Amygdala (tissue), 56 donors: ENCODE measurements at regions not wholly inside any gene's neighbourhood (a gene's known extent, or its start where the extent isn't known, plus 50 kb on each side); places are given as distances from the start of the nearest gene placed in this dataset.
"Not testable (repeated sequence)": the region's sequence is repeated elsewhere in the genome, so short reads cannot be mapped to it uniquely, and the experiment has no call there.

Source experiments
- DNase-seq, 56 donors: peaks; one replicate each; lab custom pipeline; 2025; lab: John Stamatoyannopoulos, UW

- peak in 53 of 56 donors; percentile 23 to 90 (median 74) for DNase-seq
Observed at GRCh38 chr7:149714081-149714909, 59.1 kb downstream of the ZNF467 start.

- no peak for DNase-seq
Observed at GRCh38 chr7:149713731-149714068, 59.7 kb downstream of the ZNF467 start.

DNA sequence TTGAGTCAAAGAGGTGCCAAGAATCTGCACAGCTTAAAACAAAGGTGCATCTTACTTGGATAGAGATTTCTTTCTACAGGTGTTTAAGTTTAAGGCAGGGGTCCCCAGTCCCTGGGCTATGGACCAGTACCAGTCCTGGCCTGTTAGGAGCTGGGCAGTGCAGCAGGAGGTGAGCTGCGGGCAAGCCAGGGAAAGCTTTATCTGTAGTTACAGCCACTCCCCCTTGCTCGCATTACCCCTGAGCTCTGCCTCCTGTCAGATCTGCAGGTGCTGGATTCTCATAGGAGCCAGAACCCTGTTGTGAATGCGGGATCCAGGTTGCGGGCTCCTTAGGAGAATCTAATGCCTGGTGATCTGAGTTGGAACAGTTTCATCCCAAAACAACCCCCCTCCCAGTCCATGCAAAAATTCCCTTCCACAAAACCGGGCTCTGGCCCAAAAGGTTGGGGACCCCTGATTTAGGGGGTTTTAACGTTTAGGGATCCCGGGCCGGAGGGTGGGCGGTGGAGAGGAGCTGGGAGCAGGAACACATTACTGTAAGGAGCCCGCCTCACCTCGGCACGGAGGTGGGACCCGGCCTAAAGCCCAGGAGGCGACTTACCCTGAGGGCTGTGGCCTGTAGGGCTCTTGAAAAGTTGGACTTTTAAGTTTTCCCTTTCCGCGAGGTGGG, 60.2 kb downstream of the ZNF467 start:
- DNase-seq = no peak

DNA sequence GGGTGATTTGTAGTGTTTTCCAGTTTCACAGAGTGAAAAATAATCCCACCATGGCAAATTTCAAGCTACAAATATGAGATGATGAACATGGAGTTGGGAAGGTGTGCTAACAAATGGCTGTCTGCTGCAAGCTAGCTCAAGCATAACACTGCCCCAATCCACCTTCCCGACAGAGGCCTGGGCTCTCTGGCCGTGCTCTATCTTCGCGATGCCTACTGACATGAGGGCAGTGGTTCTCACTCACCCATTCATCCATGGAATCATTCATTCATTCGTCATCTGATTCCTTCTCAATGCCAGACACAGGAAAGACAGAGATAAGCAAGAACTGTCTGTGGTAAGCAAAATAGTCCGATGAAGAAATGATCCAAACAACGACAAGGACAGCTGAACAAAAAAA, 65.4 kb downstream of the ZNF467 start:
- no peak for DNase-seq

DNA sequence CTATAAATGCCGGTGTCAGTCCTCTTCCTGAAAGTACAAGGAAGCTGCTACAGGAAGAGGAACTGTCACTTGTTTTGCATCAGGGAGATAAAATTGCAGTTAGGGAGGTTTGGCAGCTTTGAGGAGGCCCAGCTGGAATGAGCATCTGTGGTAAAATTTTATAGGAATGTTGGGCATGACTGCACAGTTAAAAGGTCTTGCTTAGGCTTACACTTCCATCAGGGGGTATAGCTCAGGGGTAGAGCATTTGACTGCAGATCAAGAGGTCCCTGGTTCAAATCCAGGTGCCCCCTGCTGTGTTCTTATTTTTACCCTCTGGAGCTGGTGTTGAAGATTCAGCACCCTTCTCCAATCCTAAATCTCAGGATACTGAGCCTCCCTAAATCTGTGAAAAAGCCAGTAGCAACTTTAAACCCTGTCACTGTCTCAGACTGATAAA, 65.9 kb downstream of the ZNF467 start:
- no peak for DNase-seq

DNA sequence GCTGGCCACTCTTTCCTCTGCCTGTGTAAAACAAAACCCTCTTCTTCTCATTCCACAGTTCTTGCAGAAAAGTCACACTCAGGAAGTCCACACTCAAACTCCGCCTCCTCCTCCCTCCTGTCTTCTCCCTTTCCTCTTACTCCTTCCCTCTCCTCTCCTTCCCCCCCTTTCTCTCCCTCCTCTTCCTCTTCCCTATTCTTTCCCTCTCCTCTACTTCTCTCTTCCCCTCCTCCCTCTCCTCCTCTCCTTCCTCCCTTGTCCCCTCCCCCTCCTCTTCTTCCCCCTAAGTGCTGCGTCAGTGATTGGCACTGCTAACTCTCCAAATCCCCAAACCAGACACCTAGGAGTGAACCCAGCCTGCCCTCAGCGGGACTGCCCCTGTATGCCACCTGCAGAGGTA, 67.0 kb downstream of the ZNF467 start:
- no peak for DNase-seq

DNA sequence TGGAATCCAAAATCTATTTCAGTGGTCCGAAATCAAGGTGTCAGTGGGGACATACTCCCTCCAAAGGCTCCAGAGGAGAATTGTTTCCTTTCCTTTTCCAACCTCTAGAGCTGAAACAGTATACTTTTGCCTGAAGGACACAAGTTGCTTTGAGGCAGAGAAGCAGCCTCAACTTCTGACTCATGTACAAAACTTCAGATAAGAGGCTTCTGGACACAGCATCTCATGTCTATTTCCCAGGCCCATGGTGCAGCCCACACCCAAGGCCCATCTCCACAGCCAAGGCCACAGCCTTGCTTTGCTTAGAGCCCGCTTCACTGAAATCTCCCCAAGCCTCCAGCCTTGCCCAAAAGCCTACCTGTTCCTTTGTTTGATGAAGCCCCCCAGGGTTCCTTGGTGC, 68.9 kb downstream of the ZNF467 start:
- DNase-seq = no peak

- no peak for DNase-seq
Observed at GRCh38 chr7:149703044-149703650, 70.2 kb downstream of the ZNF467 start.

- DNase-seq = no peak
Observed at GRCh38 chr7:149701495-149702240, 71.7 kb downstream of the ZNF467 start.

- not testable (repeated sequence) for DNase-seq
Observed at GRCh38 chr7:149697767-149698166, 75.6 kb downstream of the ZNF467 start.

DNA sequence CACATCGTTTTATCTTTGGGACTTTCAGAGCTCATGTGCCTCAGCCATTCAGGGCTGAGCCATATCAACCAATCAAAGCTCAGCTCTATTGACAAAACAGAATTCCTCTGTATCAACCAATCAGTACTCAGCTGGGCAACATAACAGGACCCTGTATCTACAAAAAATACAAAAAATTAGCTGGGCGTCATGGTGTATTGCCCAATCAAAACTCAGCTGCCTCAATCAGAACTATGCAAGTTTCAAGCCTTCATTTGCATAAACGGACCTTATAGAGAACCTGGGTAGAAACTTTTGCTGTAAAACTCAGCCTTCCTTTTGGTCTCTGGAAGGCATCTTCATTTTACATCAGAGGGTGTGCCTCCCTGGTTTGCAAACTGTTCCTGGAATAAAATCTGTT, 77.1 kb downstream of the ZNF467 start:
- no peak for DNase-seq

- DNase-seq = no peak
Observed at GRCh38 chr7:149692557-149692982, 80.8 kb downstream of the ZNF467 start.

DNA sequence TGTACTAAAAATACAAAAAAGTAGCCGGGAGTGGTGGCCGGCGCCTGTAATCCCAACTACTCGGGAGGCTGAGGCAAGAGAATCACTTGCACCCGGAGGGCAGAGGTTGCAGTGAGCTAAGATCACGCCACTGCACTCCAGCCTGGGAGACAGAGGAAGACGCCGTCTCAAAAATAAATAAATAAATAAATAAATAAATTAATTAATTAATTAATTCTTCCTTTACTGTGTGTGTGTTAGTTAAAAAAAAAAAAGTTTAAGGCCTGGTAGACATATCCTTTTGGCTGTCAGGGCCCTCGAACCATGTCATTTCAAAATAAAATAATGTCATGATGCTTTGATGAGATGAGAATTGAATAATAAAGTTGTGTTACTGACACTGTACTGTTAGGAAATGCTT, 81.3 kb downstream of the ZNF467 start:
- DNase-seq = no peak

GRCh38 chr7:149690688-149691446, 82.5 kb downstream of the ZNF467 start:
- DNase-seq = no peak

DNA sequence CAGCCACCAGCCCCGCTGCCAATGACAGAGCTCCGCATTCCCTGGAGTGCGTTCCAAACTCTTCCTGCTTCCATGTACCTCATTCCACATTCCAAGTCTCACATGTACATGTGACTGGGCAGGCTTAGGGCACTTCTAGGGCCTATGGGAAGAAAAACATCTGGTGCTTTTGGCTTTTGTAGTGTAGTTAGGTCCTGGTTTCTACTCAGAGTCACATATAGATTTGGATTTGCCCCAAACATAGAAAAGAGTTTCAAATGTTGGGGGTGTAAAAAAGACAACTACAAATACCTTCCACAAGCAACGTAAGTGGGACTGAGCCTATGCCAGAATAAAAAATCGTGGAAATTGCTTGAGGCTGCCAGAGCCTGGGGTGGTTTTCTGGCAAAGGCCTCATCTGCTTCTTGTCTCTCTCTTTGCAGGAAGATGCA, 84.1 kb downstream of the ZNF467 start:
- DNase-seq = no peak

DNA sequence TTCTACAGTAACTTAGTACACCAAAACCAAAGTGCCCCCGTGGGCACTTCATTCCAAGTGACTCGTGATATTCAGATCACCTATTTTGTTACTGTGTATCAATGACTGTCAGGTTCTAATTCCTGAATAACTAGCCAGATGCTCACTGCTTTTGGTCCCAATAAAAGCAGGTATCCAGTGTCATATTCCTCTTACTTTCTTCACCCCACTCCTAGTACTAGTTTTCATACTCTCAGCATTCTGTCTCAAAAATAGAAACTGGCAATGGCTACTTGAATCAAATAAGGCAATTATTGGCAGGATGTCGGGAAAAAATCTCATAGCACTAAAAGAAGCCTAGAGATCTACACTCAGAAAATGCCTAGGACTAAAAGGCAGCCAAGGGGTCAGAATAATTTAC, 84.6 kb downstream of the ZNF467 start:
- no peak for DNase-seq

GRCh38 chr7:149687820-149688219, 85.6 kb downstream of the ZNF467 start:
- DNase-seq = not testable (repeated sequence)

DNA sequence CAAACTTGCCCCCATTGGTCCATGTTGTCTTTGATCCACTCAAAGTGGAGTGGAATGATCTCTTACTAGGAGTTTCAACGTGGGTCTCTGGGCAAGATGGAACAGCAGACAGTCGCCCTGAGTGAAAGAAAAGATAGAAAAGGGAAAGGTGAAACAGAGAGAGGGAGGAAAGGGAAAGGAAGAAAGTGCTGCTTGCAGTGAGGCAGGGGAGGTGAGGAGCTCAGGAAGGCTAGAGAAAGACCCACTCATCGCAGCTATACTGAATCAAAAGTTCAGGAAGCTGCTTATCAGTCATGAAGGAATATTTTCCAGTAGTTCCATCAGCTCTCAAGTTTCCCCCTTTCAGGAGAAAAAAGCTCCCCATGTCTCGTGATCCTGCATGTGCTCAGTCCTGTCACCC, 86.9 kb downstream of the ZNF467 start:
- DNase-seq = no peak

DNA sequence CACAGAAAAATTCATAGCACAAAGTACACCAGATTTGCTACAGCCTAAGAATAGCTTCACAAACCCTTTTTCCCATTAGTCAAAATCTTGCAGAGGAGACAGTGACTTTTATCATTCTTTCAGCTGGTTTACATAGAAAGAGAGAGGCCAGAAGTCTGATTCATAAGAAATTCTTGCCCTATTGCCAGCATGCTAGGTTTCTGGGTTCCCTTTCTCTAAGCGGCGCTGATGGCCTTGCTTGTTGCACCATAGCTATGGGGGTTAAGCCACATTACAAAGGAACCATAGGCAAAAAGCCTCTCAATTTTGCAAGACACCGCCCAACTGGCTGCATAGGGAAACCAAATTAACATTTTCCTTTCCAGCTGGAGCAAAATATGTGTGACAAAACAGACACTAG, 87.4 kb downstream of the ZNF467 start:
- DNase-seq = no peak

GRCh38 chr7:149685455-149685854, 87.9 kb downstream of the ZNF467 start:
- DNase-seq = no peak
